OCI-LY7 (cell line): ENCODE measurements at regions not wholly inside any gene's neighbourhood (a gene's known extent, or its start where the extent isn't known, plus 50 kb on each side); places are given as distances from the start of the nearest gene placed in this dataset.

Experiments used
- BruUV-seq: library from RNA; stranded (reverse); fragments of 400-500 nt; replicated peaks from 2 replicates; lab custom pipeline; 2021; lab: Mats Ljungman, UMichigan
- CTCF ChIA-PET: fragments of 300-600 bp; sonication (Branson Sonifier 250); formaldehyde crosslinking; loops from one replicate; lab custom pipeline; 2022; ENCODE audit warnings: antibody characterized with exemption; ENCODE audit not compliant: unreplicated experiment; lab: Charles Lee
- POLR2A ChIA-PET: fragments of 300-600 bp; sonication (Branson Sonifier 250); formaldehyde crosslinking; loops from one replicate; lab custom pipeline; 2022; ENCODE audit warnings: antibody characterized with exemption; lab: Charles Lee
- DNase-seq: peaks from one replicate; pipeline ENCODE4 v3.0.0-alpha.2; 2015; ENCODE audit warnings: low spot score
- H2AFZ ChIP-seq: fragments of 200-600 bp; sonication (generic), shearing (Covaris generic); 2 replicates; pipeline ENCODE4 v1.6.1; 2014; ENCODE audit warnings: mild to moderate bottlenecking, antibody characterized with exemption, low read length, moderate library complexity
- H3K27ac ChIP-seq: fragments of 200-600 bp; sonication (generic); 2 replicates; pipeline ENCODE4 v1.5.1; 2014; ENCODE audit warnings: mixed run types, low read depth, mild to moderate bottlenecking, moderate library complexity, low read length, inconsistent platforms; ENCODE audit not compliant: poor library complexity, severe bottlenecking
- H3K36me3 ChIP-seq: fragments of 200-600 bp; sonication (generic); 2 replicates; pipeline ENCODE4 v1.6.1; 2014; ENCODE audit warnings: mild to moderate bottlenecking, antibody characterized with exemption, low read length, moderate library complexity, mixed read lengths; ENCODE audit not compliant: insufficient read depth
- H3K4me1 ChIP-seq: fragments of 200-600 bp; sonication (generic); 2 replicates; pipeline ENCODE4 v1.5.1; 2014; ENCODE audit warnings: mild to moderate bottlenecking, low read length; ENCODE audit not compliant: insufficient read depth, poor library complexity, severe bottlenecking
- H3K4me2 ChIP-seq: fragments of 200-600 bp; sonication (generic); 2 replicates; pipeline ENCODE4 v1.6.1; 2014; ENCODE audit warnings: mild to moderate bottlenecking, low read length
- H3K4me3 ChIP-seq: fragments of 200-600 bp; sonication (generic); 2 replicates; pipeline ENCODE4 v1.5.1; 2014; ENCODE audit warnings: mild to moderate bottlenecking, low read depth, low read length; ENCODE audit not compliant: poor library complexity, severe bottlenecking
- H3K79me2 ChIP-seq: fragments of 200-600 bp; sonication (generic); 2 replicates; pipeline ENCODE4 v1.6.1; 2016; ENCODE audit warnings: low read depth, mild to moderate bottlenecking, low read length, moderate library complexity, mixed read lengths; ENCODE audit not compliant: insufficient read depth
- H3K9me2 ChIP-seq: fragments of 200-600 bp; sonication (generic); 2 replicates; pipeline ENCODE4 v1.6.1; 2016; ENCODE audit warnings: mild to moderate bottlenecking, low read length, mixed read lengths; ENCODE audit not compliant: insufficient read depth
- H3K9me3 ChIP-seq: fragments of 200-600 bp; sonication (generic); 2 replicates; pipeline ENCODE4 v1.6.1; 2014; ENCODE audit warnings: mild to moderate bottlenecking, mixed run types, low read length, mixed read lengths
- H4K20me1 ChIP-seq: fragments of 200-600 bp; sonication (generic); 2 replicates; pipeline ENCODE4 v1.6.1; 2014; ENCODE audit warnings: mild to moderate bottlenecking, antibody characterized with exemption, low read length, moderate library complexity, mixed read lengths; ENCODE audit not compliant: insufficient read depth
- EZH2phosphoT487 ChIP-seq: fragments of 200-600 bp; sonication (generic); IDR thresholded peaks from 2 replicates; pipeline ENCODE4 v1.6.1; 2018; ENCODE audit warnings: low read depth, borderline replicate concordance, mild to moderate bottlenecking, mixed run types, antibody characterized with exemption, low read length, moderate library complexity, mixed read lengths
- intact Hi-C: fragments of 100-400 bp; cut with micrococcal nuclease; formaldehyde crosslinking; loops from one replicate; pipeline ENCODE4 v1.10.0; 2022; ENCODE audit not compliant: unreplicated experiment
- TF ChIP-seq, protein P1 (sequence below): fragments of 200-600 bp; sonication (generic); conservative IDR thresholded peaks from 2 replicates; pipeline ENCODE4 v1.5.1; 2014; ENCODE audit warnings: mild to moderate bottlenecking, antibody characterized with exemption, low read length, moderate library complexity, mixed read lengths

DNA sequence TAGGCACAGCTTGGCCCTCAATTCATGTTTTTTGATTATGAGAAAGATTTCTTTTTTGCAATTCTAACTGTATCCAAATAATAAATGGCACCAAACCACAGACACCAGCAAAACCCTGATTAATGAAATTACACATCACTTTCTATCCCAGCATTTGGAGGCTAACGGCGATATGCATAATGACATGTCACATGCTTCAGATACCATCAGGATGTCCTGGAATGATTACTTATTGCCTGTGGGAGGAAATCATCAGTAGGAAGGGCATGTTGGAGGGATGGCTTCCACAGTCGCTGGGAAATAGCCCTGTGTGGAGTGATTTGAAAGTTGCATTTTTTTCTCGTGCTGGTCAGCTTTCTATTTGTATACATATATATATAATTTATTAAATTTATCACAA lies 121.7 kb downstream of the CMPK2 start:
- Histone ChIP-seq H3K79me2 (no peaks in the 10 kb centered on the region), H3K27ac (no peak overlapping the region), H3K9me2 (no peaks in the 10 kb centered on the region), H3K36me3 (no peaks in the 10 kb centered on the region), H3K4me3 (no peak overlapping the region), H3K4me2 (no peak overlapping the region), H3K4me1 (no peaks in the 10 kb centered on the region), H3K9me3 (no peaks in the 10 kb centered on the region), H2AFZ (no peak overlapping the region), H4K20me1 (no peaks in the 10 kb centered on the region)
- ChIA-PET POLR2A (no interaction called here), CTCF (no interaction called here)
- intact Hi-C loops = no loop called here
- no TSS peak for BruUV-seq
- no peak for DNase-seq
- TF ChIP-seq, protein P1, sequence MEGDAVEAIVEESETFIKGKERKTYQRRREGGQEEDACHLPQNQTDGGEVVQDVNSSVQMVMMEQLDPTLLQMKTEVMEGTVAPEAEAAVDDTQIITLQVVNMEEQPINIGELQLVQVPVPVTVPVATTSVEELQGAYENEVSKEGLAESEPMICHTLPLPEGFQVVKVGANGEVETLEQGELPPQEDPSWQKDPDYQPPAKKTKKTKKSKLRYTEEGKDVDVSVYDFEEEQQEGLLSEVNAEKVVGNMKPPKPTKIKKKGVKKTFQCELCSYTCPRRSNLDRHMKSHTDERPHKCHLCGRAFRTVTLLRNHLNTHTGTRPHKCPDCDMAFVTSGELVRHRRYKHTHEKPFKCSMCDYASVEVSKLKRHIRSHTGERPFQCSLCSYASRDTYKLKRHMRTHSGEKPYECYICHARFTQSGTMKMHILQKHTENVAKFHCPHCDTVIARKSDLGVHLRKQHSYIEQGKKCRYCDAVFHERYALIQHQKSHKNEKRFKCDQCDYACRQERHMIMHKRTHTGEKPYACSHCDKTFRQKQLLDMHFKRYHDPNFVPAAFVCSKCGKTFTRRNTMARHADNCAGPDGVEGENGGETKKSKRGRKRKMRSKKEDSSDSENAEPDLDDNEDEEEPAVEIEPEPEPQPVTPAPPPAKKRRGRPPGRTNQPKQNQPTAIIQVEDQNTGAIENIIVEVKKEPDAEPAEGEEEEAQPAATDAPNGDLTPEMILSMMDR = no peak
- no peak for TF ChIP-seq EZH2phosphoT487

DNA sequence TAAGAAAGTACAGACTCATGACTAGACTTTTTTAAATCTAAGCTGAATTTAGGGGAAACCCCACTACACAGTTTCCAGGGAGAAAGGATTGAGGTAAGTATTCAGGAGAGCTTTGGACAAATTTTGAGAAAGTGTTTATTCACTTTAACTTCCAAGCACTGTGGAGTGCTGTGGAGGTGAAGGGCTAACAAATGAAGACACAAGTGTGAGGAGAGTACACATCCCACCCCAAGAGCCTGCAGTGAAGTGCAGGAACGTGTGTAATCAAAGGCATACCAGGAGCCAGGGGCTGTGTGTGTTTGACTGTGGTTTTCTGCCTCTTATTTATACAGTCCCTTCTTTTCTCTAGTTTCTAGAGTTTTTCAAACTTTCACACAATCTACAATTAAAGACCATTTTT lies 118.3 kb downstream of the CMPK2 start:
- H3K27ac ChIP-seq = no peak overlapping the region
- no peaks in the 10 kb centered on the region for H3K4me1 ChIP-seq
- CTCF ChIA-PET = no interaction called here
- no peaks in the 10 kb centered on the region for H4K20me1 ChIP-seq
- POLR2A ChIA-PET = interaction anchor here (0.7 kb wide), 1 partner anchor 494 kb away, joined by 3 read pairs; no protein-coding TSS in a partner anchor
- intact Hi-C loops = no loop called here
- H2AFZ ChIP-seq = no peak overlapping the region
- no peak overlapping the region for H3K4me3 ChIP-seq
- no TSS peak for BruUV-seq
- DNase-seq = no peak
- H3K36me3 ChIP-seq = no peaks in the 10 kb centered on the region
- no peaks in the 10 kb centered on the region for H3K79me2 ChIP-seq
- TF ChIP-seq, protein P1 = no peak
- no peak for TF ChIP-seq EZH2phosphoT487
- no peaks in the 10 kb centered on the region for H3K9me3 ChIP-seq
- H3K9me2 ChIP-seq = no peaks in the 10 kb centered on the region
- H3K4me2 ChIP-seq = no peak overlapping the region

DNA sequence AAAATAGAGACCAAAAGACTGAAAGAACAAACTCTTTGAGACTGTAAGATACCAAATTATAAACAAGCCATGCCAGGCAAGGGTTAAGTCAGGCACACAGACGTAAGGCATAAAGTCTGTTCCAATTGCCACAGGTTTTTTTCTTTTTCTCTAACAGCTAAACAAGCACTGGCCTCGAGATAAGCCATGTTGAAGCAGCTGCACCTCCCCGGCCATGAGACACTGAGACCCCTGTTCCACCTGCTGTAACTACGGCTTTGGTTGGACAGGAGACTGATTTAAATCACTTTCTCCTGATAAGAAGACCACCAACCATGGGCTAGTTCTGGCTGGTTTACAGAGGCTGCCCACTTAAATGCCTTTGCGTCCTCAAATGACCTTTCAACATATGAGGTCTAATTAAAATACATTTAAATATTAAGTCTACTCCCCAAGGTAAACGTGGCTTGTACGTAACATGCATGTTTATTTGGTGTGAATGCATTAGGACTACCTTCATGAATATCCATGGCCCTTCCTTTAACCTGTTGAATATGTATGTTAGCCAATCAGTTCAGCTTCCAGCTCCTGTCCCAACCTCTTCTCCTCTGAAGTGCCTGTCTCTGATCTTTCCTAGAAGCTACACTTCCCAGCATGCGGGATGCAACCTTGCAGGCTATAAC lies 117.2 kb downstream of the CMPK2 start:
- CTCF ChIA-PET = no interaction called here
- Histone ChIP-seq H3K36me3 (no peaks in the 10 kb centered on the region), H3K4me1 (no peaks in the 10 kb centered on the region), H3K9me3 (no peaks in the 10 kb centered on the region), H3K4me2 (no peak overlapping the region), H3K4me3 (no peak overlapping the region), H2AFZ (no peak overlapping the region), H4K20me1 (no peaks in the 10 kb centered on the region), H3K27ac (no peak overlapping the region), H3K9me2 (no peaks in the 10 kb centered on the region), H3K79me2 (no peaks in the 10 kb centered on the region)
- POLR2A ChIA-PET = interaction anchor here (1.2 to 1.3 kb wide), 2 partner anchors 11 to 14 kb away, joined by 3 read pairs; no protein-coding TSS in a partner anchor
- no TSS peak for BruUV-seq
- no peak for DNase-seq
- intact Hi-C loops = no loop called here
- TF ChIP-seq, protein P1 = no peak
- TF ChIP-seq EZH2phosphoT487 = no peak
